ENCODE measurements at regions not wholly inside any gene's neighbourhood (a gene's known extent, or its start where the extent isn't known, plus 50 kb on each side); places are given as distances from the start of the nearest gene placed in this dataset.

GRCh38 chr20:19821606-19822005 is 63.5 kb downstream of the RIN2 start:
- TF ChIP-seq CTCF (IDR thresholded peaks at IDR 0.05): no peak
- TF ChIP-seq POLR2AphosphoS5 (IDR thresholded peaks at IDR 0.05): no peak
- TF ChIP-seq POLR2A (IDR thresholded peaks at IDR 0.05): no peak
- no peak for TF ChIP-seq EP300 (IDR thresholded peaks at IDR 0.05)
